WERI-Rb-1 (cell line): ENCODE measurements at regions not wholly inside any gene's neighbourhood (a gene's known extent, or its start where the extent isn't known, plus 50 kb on each side); places are given as distances from the start of the nearest gene placed in this dataset.

Experiments
- DNase-seq: peaks from one replicate; pipeline ENCODE4 v3.0.0-alpha.2; 2020
- H3K27ac ChIP-seq: fragments of 250-450 bp; sonication (Bioruptor Pico); 2 replicates; pipeline ENCODE4 v1.5.1; 2020; ENCODE audit warnings: mild to moderate bottlenecking, moderate library complexity
- H3K27me3 ChIP-seq: fragments of 250-450 bp; sonication (Bioruptor Pico); 2 replicates; pipeline ENCODE4 v1.5.1; 2021; ENCODE audit warnings: mild to moderate bottlenecking, low read depth, moderate library complexity; ENCODE audit not compliant: insufficient read depth, severe bottlenecking
- H3K36me3 ChIP-seq: fragments of 250-450 bp; sonication (Bioruptor Pico); 2 replicates; pipeline ENCODE4 v1.5.1; 2020; ENCODE audit warnings: mild to moderate bottlenecking, moderate library complexity
- H3K4me3 ChIP-seq: 2 replicates; pipeline ENCODE4 v1.5.1; 2011; ENCODE audit warnings: low read depth, mild to moderate bottlenecking, control low read depth, low read length
- H3K9me3 ChIP-seq: fragments of 250-450 bp; sonication (Bioruptor Pico); 2 replicates; pipeline ENCODE4 v1.5.1; 2021; ENCODE audit warnings: mild to moderate bottlenecking, moderate library complexity; ENCODE audit not compliant: severe bottlenecking
- CTCF ChIP-seq: IDR thresholded peaks from 2 replicates; pipeline ENCODE4 v1.5.1; 2011; ENCODE audit warnings: low read depth, mild to moderate bottlenecking, control low read depth, inconsistent platforms, low read length

DNA sequence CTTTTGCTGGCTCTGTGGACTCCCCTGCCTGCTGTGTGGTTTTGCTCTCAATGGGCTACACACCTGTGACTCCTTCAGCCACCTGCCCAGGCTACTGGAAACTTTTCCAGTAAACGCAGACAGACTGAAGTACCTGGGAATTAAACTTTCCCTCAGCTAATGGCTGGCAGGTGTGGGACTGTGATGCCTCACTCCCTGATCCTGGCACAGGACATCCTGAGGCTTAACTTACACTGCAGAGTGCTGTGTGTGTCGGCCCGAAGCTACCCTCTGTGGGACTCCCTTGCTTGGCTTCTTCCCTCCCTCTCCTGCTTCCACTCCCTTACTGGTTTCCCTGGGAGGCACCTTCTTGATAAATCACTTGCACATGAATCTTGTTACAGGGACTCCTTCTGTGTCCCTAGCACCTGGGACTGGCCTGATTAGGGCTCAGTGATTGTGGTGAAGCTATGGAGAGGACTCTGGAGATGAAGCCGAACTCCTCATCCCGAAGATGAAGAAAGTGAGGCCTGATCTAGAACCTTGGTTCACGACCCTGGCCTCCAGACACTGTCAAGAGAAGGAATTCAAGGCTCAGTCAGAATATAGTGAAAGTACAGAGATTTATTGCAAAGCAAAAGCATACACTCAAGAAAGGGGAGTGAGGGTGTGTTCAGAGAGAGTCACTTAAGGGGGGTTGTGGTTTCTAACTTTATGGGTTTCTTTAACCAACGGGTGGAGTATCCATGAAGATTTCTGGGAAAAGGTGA is 113.4 kb upstream of the ALDH1B1 start:
- no peak for TF ChIP-seq CTCF
- no peaks in the 10 kb centered on the region for H3K27me3 ChIP-seq
- no peak overlapping the region for H3K4me3 ChIP-seq
- no peak overlapping the region for H3K27ac ChIP-seq
- H3K36me3 ChIP-seq: no peaks in the 10 kb centered on the region
- H3K9me3 ChIP-seq: no peaks in the 10 kb centered on the region
- DNase-seq: no peak

GRCh38 chr9:38278457-38278856 is 114.0 kb upstream of the ALDH1B1 start:
- Histone ChIP-seq H3K4me3 (no peak overlapping the region), H3K27ac (no peak overlapping the region), H3K27me3 (no peaks in the 10 kb centered on the region), H3K9me3 (no peaks in the 10 kb centered on the region), H3K36me3 (no peaks in the 10 kb centered on the region)
- TF ChIP-seq CTCF: no peak
- DNase-seq: no peak

GRCh38 chr9:38277601-38278200 is 114.8 kb upstream of the ALDH1B1 start:
- no peak for TF ChIP-seq CTCF
- Histone ChIP-seq H3K9me3 (no peaks in the 10 kb centered on the region), H3K4me3 (no peak overlapping the region), H3K27ac (no peak overlapping the region), H3K27me3 (no peaks in the 10 kb centered on the region), H3K36me3 (no peaks in the 10 kb centered on the region)
- DNase-seq: no peak

GRCh38 chr9:38276771-38277439 is 115.6 kb upstream of the ALDH1B1 start:
- no peak for TF ChIP-seq CTCF
- Histone ChIP-seq H3K27ac (no peak overlapping the region), H3K27me3 (no peaks in the 10 kb centered on the region), H3K4me3 (no peak overlapping the region), H3K36me3 (no peaks in the 10 kb centered on the region), H3K9me3 (no peaks in the 10 kb centered on the region)
- no peak for DNase-seq

DNA sequence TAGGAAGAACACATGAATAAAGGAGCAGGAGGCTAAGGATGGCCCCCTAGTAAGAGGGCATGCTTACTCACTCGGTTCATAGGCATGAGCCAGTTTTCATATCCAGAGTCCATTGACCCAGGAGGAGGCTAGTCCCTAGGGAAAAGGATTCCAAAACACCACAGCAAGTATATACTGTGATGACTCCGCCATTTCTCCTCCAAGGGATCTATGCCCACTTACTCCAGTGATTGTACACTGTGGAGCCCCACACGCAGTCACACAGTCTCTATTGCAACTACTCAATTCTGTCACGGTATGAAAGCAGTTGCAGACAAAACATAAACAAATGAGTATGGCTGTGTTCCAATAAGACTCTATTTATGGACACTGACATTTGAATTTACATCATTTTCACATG is 117.7 kb upstream of the ALDH1B1 start:
- Histone ChIP-seq H3K36me3 (no peaks in the 10 kb centered on the region), H3K27ac (no peak overlapping the region), H3K27me3 (no peaks in the 10 kb centered on the region), H3K4me3 (no peak overlapping the region), H3K9me3 (no peaks in the 10 kb centered on the region)
- no peak for DNase-seq
- TF ChIP-seq CTCF: no peak
